Natural killer cell (primary cell): ENCODE measurements at regions not wholly inside any gene's neighbourhood (a gene's known extent, or its start where the extent isn't known, plus 50 kb on each side); places are given as distances from the start of the nearest gene placed in this dataset.

Experiments
- ATAC-seq, 3 donors: fragments of 150-1000 bp in 2 of 3; fragments of 200-7000 bp in 1 of 3; cut with Tn5 transposase; 1 replicate in 1 of 3; 2 replicates in 2 of 3; pipeline ENCODE4 v1.10.0; 2021; ENCODE audit warnings: mild to moderate bottlenecking in 2 of 3, moderate library complexity in 2 of 3
- DNase-seq, 2 donors: peaks; one replicate each; pipeline versions ENCODE4 v3.0.0 to v3.0.0-alpha.2; 2013 to 2021; ENCODE audit warnings: mixed read lengths in 1 of 2
- H3K27ac ChIP-seq: one replicate; pipeline ENCODE4 v1.5.1; 2013; ENCODE audit warnings: mild to moderate bottlenecking, low read length
- H3K27me3 ChIP-seq: one replicate; pipeline ENCODE4 v1.6.1; 2013; ENCODE audit warnings: low read length; ENCODE audit not compliant: control insufficient read depth, insufficient read depth
- H3K36me3 ChIP-seq: one replicate; pipeline ENCODE4 v1.6.1; 2013; ENCODE audit warnings: low read length; ENCODE audit not compliant: control insufficient read depth, insufficient read depth
- H3K4me1 ChIP-seq: one replicate; pipeline ENCODE4 v1.6.1; 2013; ENCODE audit warnings: low read length; ENCODE audit not compliant: control insufficient read depth, insufficient read depth
- H3K4me3 ChIP-seq: one replicate; pipeline ENCODE4 v1.5.1; 2013; ENCODE audit warnings: low read length
- H3K9me3 ChIP-seq: one replicate; pipeline ENCODE4 v1.6.1; 2013; ENCODE audit warnings: low read length; ENCODE audit not compliant: control insufficient read depth, insufficient read depth
- H3K27ac Mint-ChIP-seq, 2 donors: one replicate each; pipeline ENCODE4 v1.8.0; 2022; ENCODE audit warnings: mild to moderate bottlenecking in 2 of 2, mixed read lengths in 2 of 2, moderate library complexity in 1 of 2
- H3K27me3 Mint-ChIP-seq, 2 donors: one replicate each; pipeline ENCODE4 v1.8.0; 2022; ENCODE audit warnings: low read depth in 2 of 2, mixed read lengths in 2 of 2
- H3K36me3 Mint-ChIP-seq: one replicate; pipeline ENCODE4 v1.8.0; 2022; ENCODE audit warnings: mixed read lengths
- H3K4me1 Mint-ChIP-seq, 2 donors: one replicate each; pipeline ENCODE4 v1.8.0; 2022; ENCODE audit warnings: mixed read lengths in 2 of 2
- H3K4me3 Mint-ChIP-seq: one replicate; pipeline ENCODE4 v1.8.0; 2022; ENCODE audit warnings: mild to moderate bottlenecking, moderate library complexity, mixed read lengths
- H3K9me3 Mint-ChIP-seq, 2 donors: one replicate each; pipeline ENCODE4 v1.8.0; 2022; ENCODE audit warnings: mixed read lengths in 2 of 2
- CTCF ChIP-seq: fragments of 200-600 bp; IDR thresholded peaks from one replicate; pipeline ENCODE4 v1.8.0; 2022; ENCODE audit warnings: antibody characterized with exemption
- WGBS: methylation state at CpG from one replicate; pipeline ENCODE4 v1.1.7; 2013; ENCODE audit warnings: missing lambda C conversion rate; ENCODE audit not compliant: insufficient coverage; 5-methylcytosine and 5-hydroxymethylcytosine counted together
- intact Hi-C: fragments of 100-400 bp; cut with micrococcal nuclease; formaldehyde crosslinking; loops from one replicate; pipeline ENCODE4 v1.14.2; 2022

GRCh38 chr3:153829606-153830170, 291.5 kb upstream of the ARHGEF26 start:
- ATAC-seq: no peak
- WGBS: 80% methylated on average over 2 of the region's 2 CpGs
- no peaks in the 10 kb centered on the region for H3K36me3 Mint-ChIP-seq
- no peak for TF ChIP-seq CTCF
- peaks cover 0 to 3% of the 10 kb centered on the region in 2 donors for H3K27me3 Mint-ChIP-seq
- no peak overlapping the region for H3K27ac Mint-ChIP-seq
- peaks cover 0 to 2% of the 10 kb centered on the region in 2 donors for H3K9me3 Mint-ChIP-seq
- H3K27me3 ChIP-seq: no peaks in the 10 kb centered on the region
- intact Hi-C loops: no loop called here
- H3K36me3 ChIP-seq: no peaks in the 10 kb centered on the region
- H3K4me3 ChIP-seq: no peak overlapping the region
- no peaks in the 10 kb centered on the region for H3K9me3 ChIP-seq
- H3K4me3 Mint-ChIP-seq: no peak overlapping the region
- no peak overlapping the region for H3K27ac ChIP-seq
- H3K4me1 ChIP-seq: no peaks in the 10 kb centered on the region
- no peak for DNase-seq
- no peaks in the 10 kb centered on the region for H3K4me1 Mint-ChIP-seq

- no peaks in the 10 kb centered on the region for H3K27me3 ChIP-seq
- no peaks in the 10 kb centered on the region for H3K4me1 Mint-ChIP-seq
- H3K36me3 ChIP-seq: no peaks in the 10 kb centered on the region
- WGBS: 100% methylated on average over 1 of the region's 1 CpG
- DNase-seq (no peak), ATAC-seq (no peak)
- no peak overlapping the region for H3K4me3 ChIP-seq
- no peak for TF ChIP-seq CTCF
- H3K4me1 ChIP-seq: no peaks in the 10 kb centered on the region
- no peak overlapping the region for H3K4me3 Mint-ChIP-seq
- H3K27ac Mint-ChIP-seq: no peak overlapping the region
- intact Hi-C loops: no loop called here
- H3K9me3 Mint-ChIP-seq: peaks cover 0 to 2% of the 10 kb centered on the region in 2 donors
- H3K9me3 ChIP-seq: no peaks in the 10 kb centered on the region
- no peaks in the 10 kb centered on the region for H3K36me3 Mint-ChIP-seq
- no peak overlapping the region for H3K27ac ChIP-seq
- H3K27me3 Mint-ChIP-seq: peaks cover 0 to 3% of the 10 kb centered on the region in 2 donors
These were observed 290.6 kb upstream of the ARHGEF26 start for GRCh38 chr3:153830552-153830951.

GRCh38 chr3:153835540-153835939, 285.6 kb upstream of the ARHGEF26 start:
- no peaks in the 10 kb centered on the region for H3K36me3 Mint-ChIP-seq
- no peak overlapping the region for H3K4me3 Mint-ChIP-seq
- Histone ChIP-seq H3K9me3 (no peaks in the 10 kb centered on the region), H3K27me3 (no peaks in the 10 kb centered on the region), H3K4me1 (no peaks in the 10 kb centered on the region), H3K36me3 (no peaks in the 10 kb centered on the region), H3K4me3 (no peak overlapping the region), H3K27ac (no peak overlapping the region)
- no peaks in the 10 kb centered on the region for H3K9me3 Mint-ChIP-seq
- intact Hi-C loops: no loop called here
- DNase-seq (no peak), ATAC-seq (no peak)
- no peak overlapping the region for H3K27ac Mint-ChIP-seq
- 93% methylated on average over 3 of the region's 3 CpGs for WGBS
- no peak for TF ChIP-seq CTCF
- H3K4me1 Mint-ChIP-seq: no peaks in the 10 kb centered on the region
- H3K27me3 Mint-ChIP-seq: no peaks in the 10 kb centered on the region

GRCh38 chr3:153840487-153840886, 280.7 kb upstream of the ARHGEF26 start:
- Histone ChIP-seq H3K27me3 (no peaks in the 10 kb centered on the region), H3K4me1 (no peaks in the 10 kb centered on the region), H3K4me3 (no peak overlapping the region), H3K27ac (no peak overlapping the region), H3K36me3 (no peaks in the 10 kb centered on the region), H3K9me3 (no peaks in the 10 kb centered on the region)
- DNase-seq (no peak), ATAC-seq (no peak)
- no peak for TF ChIP-seq CTCF
- H3K27me3 Mint-ChIP-seq: no peaks in the 10 kb centered on the region
- H3K9me3 Mint-ChIP-seq: peaks cover 0 to 4% of the 10 kb centered on the region in 2 donors
- H3K36me3 Mint-ChIP-seq: no peaks in the 10 kb centered on the region
- H3K4me1 Mint-ChIP-seq: no peaks in the 10 kb centered on the region
- no peak overlapping the region for H3K4me3 Mint-ChIP-seq
- H3K27ac Mint-ChIP-seq: no peak overlapping the region
- intact Hi-C loops: no loop called here
- 95% methylated on average over 1 of the region's 1 CpG for WGBS
